Urothelium cell line (cell line): ENCODE measurements at regions not wholly inside any gene's neighbourhood (a gene's known extent, or its start where the extent isn't known, plus 50 kb on each side); places are given as distances from the start of the nearest gene placed in this dataset.

Source experiments
- DNase-seq: peaks from one replicate; pipeline ENCODE4 v3.0.0; 2011; ENCODE audit warnings: low spot score, mixed read lengths
- FAIRE-seq: peaks from 2 replicates; lab custom pipeline; 2011; peaks lifted over from hg19 to GRCh38; lab: Jason Lieb, UNC

DNA sequence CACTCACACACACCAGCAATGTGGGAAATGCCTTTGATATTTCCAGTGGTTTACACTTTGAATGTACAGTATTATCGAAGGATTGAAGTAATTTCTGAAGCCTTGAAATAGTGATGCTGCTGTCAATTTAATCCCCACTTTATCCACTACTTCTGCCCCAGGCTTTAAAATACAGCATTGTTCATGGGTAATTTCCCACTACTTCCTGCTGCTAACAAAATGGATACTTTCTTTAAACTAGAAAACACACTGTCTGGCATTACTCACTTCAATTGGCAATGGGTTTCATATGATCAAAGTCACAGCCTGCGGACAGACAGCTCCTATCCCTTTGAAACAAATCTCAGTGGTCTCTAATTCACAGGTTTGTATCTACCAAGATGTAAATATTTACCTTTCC is 292.2 kb downstream of the CDH11 start:
- no peak for FAIRE-seq
- DNase-seq, result no peak

DNA sequence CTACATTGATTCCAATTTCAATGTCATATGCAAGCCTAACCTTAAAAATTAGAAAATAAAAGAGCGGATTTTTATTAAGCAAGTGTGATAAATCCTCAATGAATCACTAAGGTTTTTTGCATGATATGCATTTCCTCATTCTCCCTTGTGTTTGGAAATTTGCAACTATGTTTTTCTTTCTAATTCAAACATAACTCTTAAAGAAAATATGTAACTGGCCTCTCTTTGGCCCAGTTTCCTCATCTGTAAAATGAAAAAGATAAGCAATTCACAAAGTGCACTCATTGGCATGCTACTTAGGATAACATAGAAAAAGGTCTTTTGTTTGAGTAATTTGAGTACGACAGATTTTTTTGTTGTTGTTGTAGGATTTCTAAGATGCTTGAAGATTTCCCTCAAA is 295.5 kb downstream of the CDH11 start:
- FAIRE-seq (no peak), DNase-seq (no peak)

DNA sequence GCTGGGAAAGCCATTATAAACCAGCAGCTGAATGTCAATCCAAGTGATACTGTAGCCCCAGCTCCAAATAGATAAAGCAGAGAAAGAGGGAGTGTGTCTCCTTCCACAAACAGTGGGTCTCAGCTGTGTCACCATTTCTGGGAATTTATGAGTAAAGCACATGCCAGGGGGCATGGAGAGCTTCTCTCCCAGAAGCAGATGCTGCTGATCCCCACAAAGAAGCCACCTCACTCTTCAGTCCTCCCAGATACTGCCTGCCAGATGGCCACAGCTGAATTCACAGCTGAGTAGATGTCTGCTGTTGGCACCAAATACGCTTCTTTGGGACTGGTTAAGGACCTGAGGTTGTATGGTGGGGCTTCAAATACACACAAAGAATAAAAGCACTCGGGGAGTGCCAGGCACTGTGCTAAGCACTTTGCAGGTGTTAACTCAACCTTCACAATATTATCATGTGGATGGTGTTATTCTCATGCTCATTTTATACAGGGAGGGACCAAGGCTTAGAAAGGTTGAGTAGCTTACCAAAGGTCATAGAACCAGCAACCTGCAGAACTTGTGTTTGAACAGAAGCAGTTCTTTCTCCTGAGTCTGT is 298.3 kb downstream of the CDH11 start:
- FAIRE-seq, result no peak
- DNase-seq, result no peak

DNA sequence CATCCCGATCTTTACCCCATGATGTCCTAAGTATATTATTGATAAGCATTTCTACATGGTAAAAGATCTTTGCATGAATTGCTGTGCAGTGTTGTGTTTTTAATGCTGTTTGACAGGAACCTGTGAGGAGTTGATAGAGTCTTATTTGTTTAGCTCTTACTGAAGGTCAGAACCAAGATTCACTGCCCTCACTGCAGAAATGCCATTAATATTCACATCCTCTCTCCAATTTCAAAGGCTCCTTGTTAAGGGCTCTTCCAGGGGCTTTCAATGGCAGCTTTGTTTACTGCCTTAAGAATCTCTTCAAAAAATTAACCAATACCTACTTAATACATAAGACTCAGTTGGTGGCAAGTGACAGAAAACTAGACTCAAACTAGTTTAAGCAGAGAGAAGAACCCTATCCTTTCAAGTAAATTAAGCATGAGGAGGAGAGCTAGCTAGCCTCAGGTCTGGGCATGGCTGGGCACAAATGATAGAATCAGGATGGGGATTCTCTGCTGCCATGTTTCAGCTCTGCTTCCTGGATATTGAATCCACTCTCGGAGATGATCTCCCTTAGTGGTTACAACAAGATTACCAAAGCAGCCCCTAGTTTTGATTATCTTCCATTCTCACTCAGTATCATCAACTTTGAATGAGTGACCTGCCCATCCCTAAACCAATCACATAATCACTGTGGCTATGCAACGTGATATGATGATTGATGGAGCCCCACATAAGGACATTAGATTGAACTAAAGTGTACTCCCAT is 311.8 kb downstream of the CDH11 start:
- FAIRE-seq (peak; percentile 27), DNase-seq (no peak)

DNA sequence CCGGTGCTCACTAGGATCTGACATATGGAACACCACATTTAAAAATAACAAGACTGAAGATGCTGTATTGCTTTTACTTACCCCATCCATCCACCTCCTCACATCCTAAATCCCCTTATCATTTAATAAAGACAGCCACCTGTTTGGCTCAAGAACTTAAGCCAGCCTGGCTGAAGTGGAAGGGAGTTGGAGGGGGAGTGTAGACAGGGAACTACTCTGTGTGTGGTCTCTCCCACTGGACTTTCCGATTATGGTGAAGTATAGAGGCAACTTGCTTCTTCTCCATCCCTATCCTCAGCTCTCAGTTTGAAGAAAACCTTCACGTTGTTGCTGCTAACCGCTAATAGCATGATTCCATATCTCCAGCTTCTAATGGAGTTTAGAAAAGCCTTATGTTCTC is 313.4 kb downstream of the CDH11 start:
- FAIRE-seq, result no peak
- DNase-seq, result no peak

DNA sequence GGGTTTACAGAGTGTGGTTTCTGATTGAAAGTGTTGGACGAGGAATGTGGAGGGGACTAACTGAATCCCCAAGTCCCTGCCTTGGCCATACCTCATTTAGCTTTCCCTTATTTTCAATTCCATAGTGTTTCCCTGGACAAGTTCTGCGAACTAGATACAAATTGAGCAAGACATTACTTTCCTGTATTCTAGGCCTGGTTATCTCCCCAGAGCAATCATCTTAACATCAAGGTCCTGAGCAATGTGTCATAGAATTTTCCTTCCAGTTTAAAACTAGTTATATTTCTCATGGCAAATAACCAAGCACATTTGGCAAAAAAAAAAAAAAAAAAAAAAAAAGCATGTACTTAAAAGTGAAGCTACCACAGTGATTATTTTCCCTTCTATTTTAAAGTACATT is 330.1 kb downstream of the CDH11 start:
- no peak for DNase-seq
- FAIRE-seq, result no peak

DNA sequence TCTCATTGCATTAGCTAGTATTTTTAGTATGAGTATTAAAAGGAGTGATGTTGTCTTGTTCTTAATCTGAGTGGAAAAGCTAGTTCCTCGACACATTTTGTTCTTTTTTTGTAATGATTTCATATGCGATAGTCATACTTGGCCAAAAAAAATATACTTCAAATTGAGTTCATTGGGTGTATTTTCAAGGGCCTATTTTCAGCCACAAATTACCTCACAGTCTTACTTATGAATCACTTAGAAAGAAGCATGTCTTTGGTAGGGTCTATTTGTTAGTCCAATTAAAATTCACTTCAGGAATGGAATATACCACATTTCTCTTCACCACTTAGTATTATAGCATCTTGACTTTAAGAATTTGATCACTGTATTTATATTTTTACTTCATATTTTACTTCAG is 337.2 kb downstream of the CDH11 start:
- no peak for FAIRE-seq
- DNase-seq, result no peak

DNA sequence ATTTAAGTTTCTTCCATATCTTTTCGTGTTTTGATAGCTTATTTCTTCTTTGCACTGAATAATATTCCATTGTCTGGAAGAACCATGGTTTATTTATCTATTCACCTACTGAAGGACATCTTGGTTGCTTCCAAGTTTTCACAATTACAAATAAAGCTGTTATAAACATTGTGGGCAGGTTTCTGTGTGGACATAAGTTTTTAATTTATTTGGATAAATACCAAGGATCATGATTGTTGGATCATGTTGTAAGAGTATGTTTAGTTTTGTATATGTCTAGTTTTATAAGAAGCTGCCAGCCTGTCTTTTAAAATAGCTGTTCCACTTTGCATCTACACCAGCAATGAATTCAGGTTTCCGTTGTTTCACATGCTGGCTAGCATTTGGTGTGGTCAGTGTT is 339.4 kb downstream of the CDH11 start:
- no peak for FAIRE-seq
- no peak for DNase-seq

DNA sequence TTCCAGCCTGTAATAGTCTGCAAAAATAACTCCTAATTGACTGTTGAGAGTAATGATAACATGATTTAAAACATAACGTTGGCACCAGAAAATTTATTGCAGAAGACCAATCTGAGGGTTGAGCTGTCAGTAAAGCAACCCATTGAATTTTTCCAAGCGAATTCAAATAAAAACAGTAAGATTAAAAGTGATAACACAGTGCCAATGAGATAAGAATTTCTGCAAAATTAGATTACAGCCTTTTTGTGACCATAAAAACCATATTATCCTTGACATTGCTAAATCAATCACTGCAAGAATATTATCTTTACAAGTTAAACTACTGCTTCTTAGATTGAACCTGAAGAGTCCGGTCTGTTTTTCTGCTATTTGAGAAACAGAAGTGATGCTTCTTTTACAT is 341.4 kb downstream of the CDH11 start:
- DNase-seq (no peak), FAIRE-seq (no peak)

DNA sequence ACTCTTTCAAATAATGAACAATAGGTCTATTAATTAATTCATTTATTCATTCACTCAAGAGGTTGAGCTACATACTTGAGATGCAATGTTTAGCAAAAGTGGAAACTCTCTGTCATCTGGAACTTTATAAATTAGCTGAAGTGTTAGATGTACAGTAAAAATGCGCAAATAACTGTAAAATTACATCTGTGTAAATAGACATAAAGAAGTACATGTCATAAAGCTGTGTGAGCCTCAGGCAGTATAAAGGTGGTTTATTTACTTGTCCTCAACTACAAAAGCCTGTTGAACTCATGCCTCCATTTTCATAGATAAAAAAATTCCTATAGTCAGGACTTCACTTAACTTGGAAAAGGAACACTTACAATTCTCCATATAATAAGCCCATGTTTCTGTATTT is 343.1 kb downstream of the CDH11 start:
- FAIRE-seq, result no peak
- no peak for DNase-seq

DNA sequence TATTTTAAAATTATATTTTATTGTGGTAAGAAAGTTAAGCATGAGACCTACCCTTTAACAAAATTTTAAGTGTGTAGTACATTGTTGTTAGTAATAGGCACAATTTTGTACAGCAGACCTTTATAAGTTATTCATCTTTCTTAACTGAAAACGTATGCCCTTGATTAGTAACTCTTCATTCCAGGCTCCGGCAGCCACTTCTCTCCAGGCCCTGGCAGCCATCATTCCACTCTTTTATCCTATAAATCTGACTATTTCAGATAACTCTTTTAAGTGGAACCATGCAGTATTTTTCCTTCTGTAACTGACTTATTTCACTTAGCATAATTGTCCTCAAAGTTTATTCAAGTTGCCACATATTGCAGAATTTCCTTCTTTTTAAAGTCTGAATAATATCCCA is 348.2 kb downstream of the CDH11 start:
- no peak for FAIRE-seq

DNA sequence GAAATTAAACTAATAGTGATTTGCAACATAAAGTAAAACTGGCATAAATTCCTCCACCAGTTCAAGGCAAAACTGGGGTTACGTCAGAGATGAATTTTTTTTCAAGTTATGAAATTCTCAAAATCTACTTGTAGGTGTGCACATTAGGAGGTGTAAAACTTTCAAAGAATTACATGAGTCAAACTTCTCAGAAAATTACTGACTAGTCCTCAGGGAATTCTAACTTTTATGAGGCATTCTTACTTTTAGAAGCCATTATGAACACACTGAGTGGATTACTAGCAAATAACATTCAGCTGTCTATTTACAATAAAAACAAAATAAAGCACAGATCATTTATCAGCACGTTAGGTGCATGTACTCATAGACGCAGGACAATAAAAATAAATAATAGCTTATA is 348.7 kb downstream of the CDH11 start:
- FAIRE-seq (no peak), DNase-seq (no peak)

More for the DNA sequence above, 348.2 kb downstream of the CDH11 start:
- DNase-seq, result no peak

DNA sequence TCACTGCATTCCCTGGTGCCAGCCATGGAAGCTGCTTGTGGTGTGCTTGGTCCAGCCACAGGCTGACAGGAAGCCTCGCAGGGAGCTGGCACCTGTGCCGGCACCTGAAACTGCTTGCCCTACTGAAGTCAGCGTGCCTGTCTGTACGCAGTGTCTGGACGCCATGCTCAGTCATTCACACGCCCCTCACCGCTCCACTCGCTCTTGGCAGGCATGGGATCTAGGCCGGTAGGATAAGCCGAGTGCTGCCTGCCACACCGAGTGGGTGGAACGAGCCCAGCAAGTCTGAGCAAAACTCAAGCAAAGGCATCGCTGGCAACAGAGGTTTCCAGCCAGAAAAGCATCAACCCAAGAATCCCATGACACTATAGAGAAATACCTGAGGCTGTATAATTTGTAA is 350.6 kb downstream of the CDH11 start:
- FAIRE-seq, result no peak
- no peak for DNase-seq

DNA sequence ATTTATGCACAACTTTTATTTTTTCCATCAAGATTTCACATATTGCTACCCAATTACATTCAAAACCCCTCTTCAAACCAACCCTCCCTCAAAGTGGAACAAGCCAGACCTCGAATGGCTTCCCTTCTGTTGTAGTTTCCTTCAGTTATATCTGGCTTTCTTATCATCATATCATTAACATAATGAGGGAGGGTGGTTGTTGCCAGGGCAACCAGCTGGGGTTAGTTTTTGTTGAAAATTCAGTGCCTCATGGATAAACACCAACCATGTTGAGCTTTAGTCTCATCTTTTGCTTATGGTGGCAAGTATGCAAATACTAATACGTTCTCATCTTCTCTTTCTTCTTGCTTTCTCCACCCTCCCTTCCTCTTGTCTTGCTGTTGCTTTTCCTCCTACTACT is 359.7 kb downstream of the CDH11 start:
- no peak for FAIRE-seq

DNA sequence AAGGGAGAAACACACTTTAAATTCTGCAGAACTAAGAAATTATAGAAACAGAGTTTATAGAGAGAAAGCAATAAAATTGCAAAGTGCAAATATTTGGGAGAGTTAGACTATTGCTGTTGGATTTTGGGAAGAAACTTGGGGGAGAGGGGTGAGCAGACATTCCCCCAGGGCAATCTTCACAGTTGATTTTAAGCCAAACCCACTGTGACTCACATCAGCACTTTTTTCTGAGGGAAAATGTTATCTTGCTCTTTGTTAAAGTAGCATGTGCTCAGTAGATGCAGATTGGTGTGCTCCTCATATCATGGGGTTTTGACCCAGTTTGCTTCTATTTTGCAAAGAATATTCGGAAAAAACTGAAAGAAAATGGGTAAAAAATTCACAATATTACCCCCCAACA is 367.6 kb downstream of the CDH11 start:
- no peak for FAIRE-seq
- DNase-seq, result no peak

More for the DNA sequence above, 359.7 kb downstream of the CDH11 start:
- no peak for DNase-seq

DNA sequence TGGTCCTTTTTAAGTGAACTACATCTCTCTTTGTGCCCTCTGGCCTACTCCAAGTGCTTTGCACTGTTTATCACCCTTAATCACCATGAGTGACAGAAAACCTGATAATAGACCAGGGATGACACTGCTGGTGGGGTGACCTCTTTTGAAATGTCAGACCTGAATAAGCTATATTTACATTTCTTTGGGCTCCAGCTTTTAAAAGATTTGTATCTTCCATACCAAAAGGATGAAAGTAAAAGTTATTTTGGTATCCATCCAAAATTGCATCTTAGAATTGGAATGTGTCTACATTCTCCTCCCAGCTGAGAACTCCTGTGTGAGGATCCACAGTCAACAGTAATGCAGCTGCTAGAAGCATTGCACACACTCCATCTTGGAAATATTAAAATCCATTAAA is 370.0 kb downstream of the CDH11 start:
- FAIRE-seq, result no peak
- DNase-seq, result no peak

DNA sequence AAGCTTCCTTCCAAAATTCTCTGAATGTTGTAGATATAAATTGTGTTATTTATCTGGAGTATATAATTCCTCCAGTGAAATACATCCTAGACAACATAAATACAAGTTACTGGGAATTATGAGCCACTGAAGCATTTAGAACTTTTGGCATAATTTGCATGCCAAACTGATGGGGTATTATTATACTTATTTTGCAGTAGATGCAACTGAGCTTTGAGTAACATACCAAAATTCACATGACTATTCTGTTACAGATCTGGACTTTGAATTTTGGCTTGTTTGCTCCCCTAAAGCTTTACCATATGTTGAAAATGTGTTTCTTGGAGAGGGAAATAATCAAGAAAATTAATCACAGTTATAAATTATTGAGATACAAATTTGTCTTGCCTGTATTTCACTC is 372.5 kb downstream of the CDH11 start:
- DNase-seq, result no peak
- FAIRE-seq, result no peak

DNA sequence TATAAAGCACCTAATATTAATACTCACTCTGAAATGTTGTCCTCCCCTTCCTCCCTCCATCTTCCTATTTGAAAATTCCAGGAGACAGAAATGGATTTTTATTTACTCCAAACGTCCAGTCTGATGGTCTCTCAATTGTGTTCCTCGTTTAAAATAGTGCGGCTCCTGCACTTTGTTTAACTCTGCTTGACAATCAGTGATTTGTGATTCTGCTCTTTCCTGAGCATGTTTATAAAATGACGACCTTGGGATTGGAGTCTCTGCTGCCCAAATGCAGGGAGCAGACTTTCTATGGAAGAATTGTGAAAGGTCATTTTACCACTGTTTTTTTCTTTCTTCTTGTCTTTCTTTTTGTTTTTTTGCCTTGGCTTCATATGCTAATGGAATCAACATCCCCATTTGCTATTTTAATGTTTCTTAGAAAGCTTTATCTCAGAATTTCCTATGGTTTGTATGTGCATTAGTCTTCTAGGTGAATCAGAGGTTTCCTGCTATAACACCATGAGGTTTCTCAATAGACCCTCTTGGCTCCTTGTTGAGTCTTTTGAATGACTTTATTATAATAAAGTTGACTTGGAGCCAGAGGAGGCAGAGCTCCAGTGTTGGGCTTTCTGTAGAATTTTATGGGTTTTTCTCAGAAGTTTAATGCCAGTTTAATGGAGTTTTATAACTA is 376.5 kb downstream of the CDH11 start:
- FAIRE-seq, result no peak
- DNase-seq, result no peak

DNA sequence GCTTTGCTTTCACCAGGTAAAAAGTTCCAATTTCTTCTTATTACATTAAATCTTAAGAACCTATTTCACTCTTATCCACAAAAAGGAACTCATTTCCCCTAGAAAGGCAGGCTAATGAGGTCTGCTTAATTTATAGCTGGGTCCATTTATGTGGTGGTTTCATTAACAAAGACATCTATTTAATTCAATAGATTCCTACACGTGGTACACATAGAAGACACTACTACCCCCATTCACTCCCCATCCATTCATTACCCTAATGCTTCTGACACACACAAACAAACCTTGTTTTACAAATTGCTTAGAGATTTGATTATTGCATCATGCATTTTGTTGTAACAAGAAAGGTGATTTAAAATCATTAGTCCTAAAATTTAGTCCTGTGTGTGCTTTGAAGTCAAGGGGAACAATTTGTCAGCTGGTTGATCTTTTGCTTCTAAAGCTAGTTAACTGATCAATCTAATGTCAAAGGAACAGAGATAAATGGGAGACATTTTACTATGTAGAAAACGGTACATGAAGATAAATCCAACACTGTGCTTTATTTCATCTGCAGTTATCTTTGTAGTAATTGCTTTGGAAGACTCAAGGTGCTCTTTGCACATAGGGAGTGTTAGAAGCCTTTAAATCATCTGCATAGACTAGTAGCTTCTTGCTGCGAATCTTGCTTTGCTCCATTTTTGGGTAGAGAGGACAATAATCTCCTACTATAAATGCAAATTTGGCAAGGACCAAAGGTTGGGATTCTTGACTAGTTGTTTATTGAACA is 379.2 kb downstream of the CDH11 start:
- DNase-seq (no peak), FAIRE-seq (no peak)

DNA sequence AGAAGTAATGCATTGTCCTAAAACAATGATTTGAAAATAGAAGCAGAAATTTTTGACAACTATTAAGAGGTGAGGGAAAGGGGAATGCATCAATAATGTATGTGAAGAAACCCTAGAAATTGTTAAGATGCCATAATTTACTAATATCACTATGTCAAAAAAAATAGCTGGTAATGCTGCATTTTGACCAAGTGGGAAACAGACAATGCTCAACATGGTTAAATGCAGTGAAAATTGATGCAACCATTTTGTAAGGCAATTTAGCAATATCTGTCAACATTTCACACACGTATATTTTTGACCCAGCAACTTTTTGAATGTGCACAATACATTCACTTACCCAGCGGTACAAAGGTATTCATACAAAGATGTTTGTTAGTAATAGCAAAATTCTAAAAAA is 381.6 kb downstream of the CDH11 start:
- no peak for FAIRE-seq

DNA sequence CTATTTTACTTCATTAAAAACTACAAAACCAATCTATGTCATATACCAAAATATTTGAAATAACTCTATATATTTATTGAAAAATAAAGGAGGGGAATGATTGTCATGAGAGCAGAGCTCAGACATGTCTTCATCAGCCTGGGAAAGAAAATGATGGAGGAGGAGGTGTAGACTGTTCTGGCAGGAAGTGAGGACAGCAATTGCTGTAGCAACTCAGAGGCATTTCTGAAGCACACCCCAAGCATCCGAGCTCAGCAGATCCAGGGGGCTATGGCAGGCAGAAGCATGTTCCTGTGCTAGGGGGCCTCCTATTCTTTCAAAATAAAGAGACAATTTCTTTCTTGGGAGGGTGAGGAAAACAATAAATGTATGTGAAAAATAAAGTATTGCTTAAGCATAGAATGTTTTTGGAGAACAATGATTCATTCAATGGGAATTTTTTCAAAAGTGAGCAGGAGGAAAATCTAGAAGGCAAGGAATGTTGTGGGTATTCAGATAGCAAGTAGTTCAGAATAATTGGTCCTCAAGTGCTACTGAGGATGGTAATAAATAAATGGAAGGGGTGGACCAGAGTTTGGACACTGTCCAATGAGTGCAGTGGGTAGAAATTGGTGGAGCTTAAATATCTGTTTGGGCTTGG is 383.4 kb downstream of the CDH11 start:
- FAIRE-seq, result no peak
- DNase-seq, result peak; percentile 58

More for the DNA sequence above, 381.6 kb downstream of the CDH11 start:
- DNase-seq, result no peak
